IMR-90 (cell line): ENCODE measurements at regions not wholly inside any gene's neighbourhood (a gene's known extent, or its start where the extent isn't known, plus 50 kb on each side); places are given as distances from the start of the nearest gene placed in this dataset.

ENCODE experiments used
- ATAC-seq: fragments of 200-7000 bp; cut with Tn5 transposase; 2 replicates; pipeline ENCODE4 v1.9.1; 2020; ENCODE audit warnings: low read depth, mild to moderate bottlenecking, moderate library complexity
- BruUV-seq: library from RNA; stranded (reverse); fragments of 400-500 nt; replicated peaks from 2 replicates; lab custom pipeline; 2021; lab: Mats Ljungman, UMichigan
- CTCF ChIA-PET: fragments of 300-600 bp; formaldehyde crosslinking; extraction: SDS; loops from one replicate; lab custom pipeline; 2021; ENCODE audit warnings: antibody characterized with exemption; lab: Yijun Ruan, JAX
- POLR2A ChIA-PET: fragments of 300-600 bp; sonication (Branson Sonifier 250); formaldehyde crosslinking; loops from one replicate; lab custom pipeline; 2022; ENCODE audit warnings: antibody characterized with exemption; ENCODE audit not compliant: unreplicated experiment; lab: Charles Lee
- DNase-seq: peaks from one replicate; pipeline ENCODE4 v3.0.0; 2013
- H2AFZ ChIP-seq: replicated peaks from 2 replicates; pipeline ENCODE3; 2013; ENCODE audit warnings: low read length, mild to moderate bottlenecking; ENCODE audit not compliant: poor library complexity
- H2AK5ac ChIP-seq: 2 replicates; pipeline ENCODE4 v1.6.1; 2013; ENCODE audit warnings: low read depth, low read length, inconsistent platforms
- H2AK9ac ChIP-seq: replicated peaks from 2 replicates; pipeline ENCODE3; 2013; ENCODE audit warnings: mild to moderate bottlenecking, low read depth, low read length, moderate library complexity; ENCODE audit not compliant: poor library complexity
- H2BK120ac ChIP-seq: 2 replicates; pipeline ENCODE4 v1.6.1; 2013; ENCODE audit warnings: low read depth, low read length, inconsistent platforms
- H2BK15ac ChIP-seq: 3 replicates; pipeline ENCODE4 v1.6.1; 2013; ENCODE audit warnings: low read depth, low read length, inconsistent platforms
- H2BK20ac ChIP-seq: 2 replicates; pipeline ENCODE4 v1.6.1; 2013; ENCODE audit warnings: low read depth, mild to moderate bottlenecking, inconsistent platforms, low read length, moderate library complexity
- H2BK5ac ChIP-seq: 2 replicates; pipeline ENCODE4 v1.6.1; 2013; ENCODE audit warnings: mild to moderate bottlenecking, low read depth, low read length, inconsistent platforms; ENCODE audit not compliant: poor library complexity, severe bottlenecking
- H3K14ac ChIP-seq: replicated peaks from 2 replicates; pipeline ENCODE4 v1.6.1; 2013; ENCODE audit warnings: low read depth, low read length, inconsistent platforms
- H3K18ac ChIP-seq: 2 replicates; pipeline ENCODE4 v1.6.1; 2013; ENCODE audit warnings: low read depth, low read length, control low read depth
- H3K23ac ChIP-seq: 2 replicates; pipeline ENCODE4 v1.6.1; 2013; ENCODE audit warnings: low read depth, low read length, inconsistent platforms
- H3K27ac ChIP-seq: 2 replicates; pipeline ENCODE4 v1.5.1; 2013; ENCODE audit warnings: mild to moderate bottlenecking, control low read depth, low read length; ENCODE audit not compliant: insufficient read depth
- H3K27me3 ChIP-seq: 2 replicates; pipeline ENCODE4 v1.6.1; 2013; ENCODE audit warnings: low read length; ENCODE audit not compliant: control insufficient read depth, insufficient read depth
- H3K36me3 ChIP-seq: 2 replicates; pipeline ENCODE4 v1.6.1; 2013; ENCODE audit warnings: low read length, mixed read lengths; ENCODE audit not compliant: control insufficient read depth, insufficient read depth
- H3K4ac ChIP-seq: 2 replicates; pipeline ENCODE4 v1.6.1; 2013; ENCODE audit warnings: low read depth, low read length, inconsistent platforms
- H3K4me1 ChIP-seq: 2 replicates; pipeline ENCODE4 v1.6.1; 2013; ENCODE audit warnings: low read length, mixed read lengths; ENCODE audit not compliant: control insufficient read depth, insufficient read depth
- H3K4me2 ChIP-seq: 2 replicates; pipeline ENCODE4 v1.6.1; 2013; ENCODE audit warnings: low read depth, mild to moderate bottlenecking, control low read depth, low read length, moderate library complexity
- H3K4me3 ChIP-seq: 2 replicates; pipeline ENCODE4 v1.5.1; 2013; ENCODE audit warnings: low read depth, mild to moderate bottlenecking, control low read depth, low read length, moderate library complexity; ENCODE audit not compliant: insufficient read depth
- H3K56ac ChIP-seq: 2 replicates; pipeline ENCODE4 v1.6.1; 2013; ENCODE audit warnings: low read length, inconsistent platforms; ENCODE audit not compliant: insufficient read depth; ENCODE audit errors: extremely low read depth
- H3K79me1 ChIP-seq, 2 experiments: 2 replicates each; pipeline ENCODE4 v1.6.1; 2013; ENCODE audit warnings: low read length in 2 of 2, inconsistent platforms in 1 of 2, low read depth in 1 of 2
- H3K9ac ChIP-seq: 2 replicates; pipeline ENCODE4 v1.6.1; 2013; ENCODE audit warnings: low read depth, low read length, control low read depth
- H3K9me1 ChIP-seq: 2 replicates; pipeline ENCODE4 v1.6.1; 2013; ENCODE audit warnings: low read length, inconsistent platforms; ENCODE audit not compliant: insufficient read depth
- H3K9me3 ChIP-seq: 2 replicates; pipeline ENCODE4 v1.6.1; 2013; ENCODE audit warnings: low read length; ENCODE audit not compliant: control insufficient read depth, insufficient read depth
- H4K20me1 ChIP-seq: 2 replicates; pipeline ENCODE4 v1.6.1; 2013; ENCODE audit warnings: low read length, inconsistent platforms; ENCODE audit not compliant: insufficient read depth
- H4K5ac ChIP-seq: 2 replicates; pipeline ENCODE4 v1.6.1; 2013; ENCODE audit warnings: mild to moderate bottlenecking, low read depth, low read length, control low read depth
- H4K8ac ChIP-seq, 2 experiments: 2 replicates each; pipeline ENCODE4 v1.6.1; 2013; ENCODE audit warnings: low read depth in 2 of 2, low read length in 2 of 2, control low read depth in 1 of 2, inconsistent platforms in 1 of 2
- H4K91ac ChIP-seq: 2 replicates; pipeline ENCODE4 v1.6.1; 2013; ENCODE audit warnings: low read depth, low read length, inconsistent platforms; ENCODE audit not compliant: insufficient read depth
- MAZ ChIP-seq: IDR thresholded peaks from 2 replicates; pipeline ENCODE4 v1.6.1; 2012; ENCODE audit warnings: low read depth, mild to moderate bottlenecking, low read length, improper control_type of control experiment, moderate library complexity, borderline replicate concordance
- WGBS, 2 experiments: methylation state at CpG; one replicate each; pipeline versions ENCODE4 v1.1.5 to v1.1.7; 2013; ENCODE audit warnings: missing lambda C conversion rate in 2 of 2; ENCODE audit not compliant: insufficient read length in 1 of 2; ENCODE audit errors: extremely low coverage in 2 of 2; 5-methylcytosine and 5-hydroxymethylcytosine counted together
- dilution Hi-C: fragments of 300-500 bp; cut with HindIII; formaldehyde crosslinking; loops from one replicate; pipeline ENCODE4 v1.14.3; 2018; ENCODE audit warnings: low sequenced_read_pairs; ENCODE audit not compliant: unreplicated experiment
- in situ Hi-C: fragments of 300-500 bp; cut with MboI; formaldehyde crosslinking; loops from 3 replicates; pipeline ENCODE4 v1.14.3; 2019; ENCODE audit warnings: low sequenced_read_pairs, inconsistent platforms, mixed read lengths
- intact Hi-C: fragments of 100-400 bp; cut with micrococcal nuclease; formaldehyde crosslinking; loops from 2 replicates; pipeline ENCODE4 v1.10.0; 2022

DNA sequence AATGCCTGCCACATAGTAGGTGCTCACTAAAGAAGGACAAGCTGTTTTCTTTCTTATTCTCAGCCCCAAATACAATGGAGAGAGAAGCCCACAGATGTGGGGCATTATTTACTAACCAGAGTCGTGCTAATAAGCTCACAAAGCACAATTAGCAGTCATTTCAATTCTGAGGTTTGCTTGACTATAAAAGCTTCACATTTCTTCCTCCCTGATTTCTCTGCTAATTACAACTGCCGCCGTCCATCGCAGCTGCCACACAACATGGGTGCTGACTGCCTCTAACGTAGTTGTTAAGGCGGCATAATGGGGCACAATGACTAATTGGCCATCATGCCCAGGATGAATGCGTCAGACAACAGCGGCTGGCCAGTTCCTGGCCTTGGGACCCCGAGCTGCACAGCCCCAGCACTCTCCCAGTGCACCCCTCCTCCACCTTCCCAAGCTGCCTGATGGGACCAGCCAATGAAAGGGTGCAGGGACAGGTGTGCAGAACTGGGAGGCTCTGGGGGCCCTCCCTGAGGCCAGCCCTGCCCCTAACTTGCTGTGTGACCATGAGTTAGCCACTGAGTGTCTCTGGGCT is 109.2 kb downstream of the CCT6B start:
- H2BK120ac ChIP-seq, result no peak overlapping the region
- H3K56ac ChIP-seq, result no peak overlapping the region
- no peaks in the 10 kb centered on the region for H3K36me3 ChIP-seq
- no peak overlapping the region for H2AK5ac ChIP-seq
- DNase-seq (no peak), ATAC-seq (no peak)
- POLR2A ChIA-PET, result no interaction called here
- H3K27me3 ChIP-seq, result no peaks in the 10 kb centered on the region; the same call in 1 of the 2 replicates
- H2AK9ac ChIP-seq, result no peak overlapping the region
- no peaks in the 10 kb centered on the region for H3K79me1 ChIP-seq
- no peak overlapping the region for H2BK15ac ChIP-seq
- no peak overlapping the region for H3K4ac ChIP-seq
- no peak overlapping the region for H2BK20ac ChIP-seq
- WGBS, 2 experiments, result 79% methylated on average over 3 of the region's 9 CpGs; no CpG with 5 or more reads in 1 of the 2 experiments
- no peak overlapping the region for H3K27ac ChIP-seq
- dilution Hi-C loops, result no loop called here
- CTCF ChIA-PET, result no interaction called here
- no peak overlapping the region for H4K8ac ChIP-seq
- no peak overlapping the region for H2BK5ac ChIP-seq
- no peak overlapping the region for H3K18ac ChIP-seq
- no peak overlapping the region for H3K4me3 ChIP-seq
- no peaks in the 10 kb centered on the region for H4K20me1 ChIP-seq
- no peak overlapping the region for H4K91ac ChIP-seq
- H3K14ac ChIP-seq, result no peak overlapping the region
- no peak overlapping the region for H2AFZ ChIP-seq
- TF ChIP-seq MAZ, result no peak
- H3K4me2 ChIP-seq, result no peak overlapping the region
- H4K5ac ChIP-seq, result no peak overlapping the region
- no peaks in the 10 kb centered on the region for H3K9me3 ChIP-seq
- in situ Hi-C loops, result no loop called here
- BruUV-seq, result no TSS peak
- no peak overlapping the region for H3K9ac ChIP-seq
- no peak overlapping the region for H3K23ac ChIP-seq
- no peaks in the 10 kb centered on the region for H3K4me1 ChIP-seq
- intact Hi-C loops, result no loop called here
- H3K9me1 ChIP-seq, result no peaks in the 10 kb centered on the region
